Fibroblast of lung (primary cell): ENCODE measurements at regions not wholly inside any gene's neighbourhood (a gene's known extent, or its start where the extent isn't known, plus 50 kb on each side); places are given as distances from the start of the nearest gene placed in this dataset.

ENCODE experiments used
- DNase-seq, 2 donors: peaks; one replicate each; pipeline versions ENCODE4 v3.0.0 to v3.0.0-alpha.2; 2010; ENCODE audit warnings: low read depth in 2 of 2
- H2AFZ ChIP-seq: 2 replicates; pipeline ENCODE4 v1.5.1; 2012; ENCODE audit warnings: low read length, control low read depth, inconsistent platforms
- H3K27ac ChIP-seq: 2 replicates; pipeline ENCODE4 v1.5.1; 2011; ENCODE audit warnings: low read length, control low read depth; ENCODE audit not compliant: insufficient read depth
- H3K27me3 ChIP-seq: 2 replicates; pipeline ENCODE4 v1.5.1; 2011; ENCODE audit warnings: mild to moderate bottlenecking, low read length; ENCODE audit not compliant: control insufficient read depth, insufficient read depth
- H3K36me3 ChIP-seq: 2 replicates; pipeline ENCODE4 v1.5.1; 2011; ENCODE audit warnings: low read length; ENCODE audit not compliant: control insufficient read depth, insufficient read depth
- H3K4me1 ChIP-seq: 2 replicates; pipeline ENCODE4 v1.5.1; 2011; ENCODE audit warnings: low read length; ENCODE audit not compliant: control insufficient read depth, insufficient read depth; ENCODE audit errors: extremely low read depth
- H3K4me2 ChIP-seq: 2 replicates; pipeline ENCODE4 v1.5.1; 2011; ENCODE audit warnings: low read length, control low read depth; ENCODE audit not compliant: insufficient read depth; ENCODE audit errors: extremely low read depth
- H3K4me3 ChIP-seq, 4 experiments: fragments of 200-600 bp in 1 of 4; sonication (generic) in 1 of 4; replicated peaks in 1 of 4; 2 replicates each; pipeline ENCODE4 v1.5.1; 2011 to 2016; ENCODE audit warnings: low read length in 4 of 4, low read depth in 3 of 4, mild to moderate bottlenecking in 3 of 4, control low read depth in 2 of 4, inconsistent platforms in 1 of 4, mixed read lengths in 1 of 4; ENCODE audit not compliant: insufficient read depth in 1 of 4; ENCODE audit errors: control extremely low read depth in 1 of 4
- H3K79me2 ChIP-seq: 2 replicates; pipeline ENCODE4 v1.5.1; 2012; ENCODE audit warnings: mild to moderate bottlenecking, low read length, inconsistent platforms; ENCODE audit not compliant: control insufficient read depth, insufficient read depth
- H3K9ac ChIP-seq: 2 replicates; pipeline ENCODE4 v1.5.1; 2011; ENCODE audit warnings: mild to moderate bottlenecking, low read length, control low read depth; ENCODE audit not compliant: insufficient read depth
- H3K9me3 ChIP-seq: 2 replicates; pipeline ENCODE4 v1.5.1; 2012; ENCODE audit warnings: low read depth, low read length; ENCODE audit not compliant: control insufficient read depth, insufficient read depth
- H4K20me1 ChIP-seq: 2 replicates; pipeline ENCODE4 v1.5.1; 2011; ENCODE audit warnings: low read length; ENCODE audit not compliant: control insufficient read depth, insufficient read depth; ENCODE audit errors: extremely low read depth
- CTCF ChIP-seq, 2 donors: IDR thresholded peaks in 1 of 2; conservative IDR thresholded peaks in 1 of 2; 1 replicate in 1 of 2; 2 replicates in 1 of 2; pipeline ENCODE4 v1.5.1; 2011 to 2012; ENCODE audit warnings: low read length in 2 of 2, control low read depth in 1 of 2, inconsistent platforms in 1 of 2, low read depth in 1 of 2, mild to moderate bottlenecking in 1 of 2
- EZH2 ChIP-seq: IDR thresholded peaks from 2 replicates; pipeline ENCODE4 v1.5.1; 2012; ENCODE audit warnings: low read length, control low read depth, mild to moderate bottlenecking; ENCODE audit errors: missing control alignments

- DNase-seq: no peak
- Histone ChIP-seq H3K9ac (no peak overlapping the region), H3K4me1 (no peaks in the 10 kb centered on the region), H4K20me1 (no peaks in the 10 kb centered on the region), H3K9me3 (no peaks in the 10 kb centered on the region), H3K4me3 (no peak overlapping the region), H3K36me3 (no peaks in the 10 kb centered on the region), H3K27ac (no peak overlapping the region), H3K79me2 (no peaks in the 10 kb centered on the region), H3K27me3 (no peaks in the 10 kb centered on the region), H2AFZ (no peak overlapping the region), H3K4me2 (no peak overlapping the region)
- TF ChIP-seq EZH2: no peak
- no peak for TF ChIP-seq CTCF (conservative IDR thresholded peaks at IDR 0.05 in 1 of 2, IDR thresholded peaks at IDR 0.05 in 1 of 2; ENCODE audit: low read depth in 1 of 2, low read length in 2 of 2)
These were observed 49.9 kb upstream of the MARCHF11 start for GRCh38 chr5:16229357-16229940.
